GM12878 (cell line): ENCODE measurements at regions not wholly inside any gene's neighbourhood (a gene's known extent, or its start where the extent isn't known, plus 50 kb on each side); places are given as distances from the start of the nearest gene placed in this dataset.

Experiments used
- ATAC-seq: fragments of 200-7000 bp; cut with Tn5 transposase; 3 replicates; pipeline ENCODE4 v1.9.1; 2020; ENCODE audit warnings: mild to moderate bottlenecking, moderate library complexity
- BruUV-seq: library from RNA; stranded (reverse); fragments of 400-500 nt; replicated peaks from 2 replicates; lab custom pipeline; 2021; lab: Mats Ljungman, UMichigan
- CTCF ChIA-PET: fragments of 300-600 bp; sonication (Branson Sonifier 250); formaldehyde crosslinking; extraction: SDS; loops from one replicate; lab custom pipeline; 2021; ENCODE audit warnings: inconsistent platforms; lab: Yijun Ruan, JAX
- POLR2A ChIA-PET: fragments of 350-600 bp; formaldehyde crosslinking; extraction: SDS; loops from one replicate; lab custom pipeline; 2021; ENCODE audit warnings: inconsistent platforms; lab: Charles Lee
- RAD21 ChIA-PET: fragments of 300-600 bp; sonication (Branson Sonifier 250); formaldehyde crosslinking; loops from one replicate; lab custom pipeline; 2023; ENCODE audit warnings: antibody characterized with exemption; ENCODE audit not compliant: unreplicated experiment; lab: Charles Lee
- SMC1A ChIA-PET: fragments of 300-600 bp; sonication (Branson Sonifier 250); formaldehyde crosslinking; loops from one replicate; lab custom pipeline; 2023; ENCODE audit not compliant: unreplicated experiment, uncharacterized antibody; lab: Charles Lee
- DNase-seq: peaks from one replicate; pipeline ENCODE4 v3.0.0-alpha.2; 2011; ENCODE audit warnings: low read depth, low spot score
- FAIRE-seq: peaks from 3 replicates; lab custom pipeline; 2011; peaks lifted over from hg19 to GRCh38; lab: Jason Lieb, UNC
- H2AFZ ChIP-seq: 2 replicates; pipeline ENCODE4 v1.6.0; 2011; ENCODE audit warnings: low read depth, low read length, control low read depth; ENCODE audit not compliant: control insufficient read depth
- H3K27ac ChIP-seq: 2 replicates; pipeline ENCODE4 v1.5.1; 2011; ENCODE audit warnings: control low read depth; ENCODE audit not compliant: control insufficient read depth, insufficient read depth
- H3K27me3 ChIP-seq, 2 experiments: replicated peaks in 1 of 2; 2 replicates each; pipeline versions ENCODE4 v1.6.0 to v1.6.1; 2011; ENCODE audit warnings: low read length in 1 of 2; ENCODE audit not compliant: control insufficient read depth in 2 of 2, insufficient read depth in 2 of 2
- H3K36me3 ChIP-seq, 2 experiments: 2 replicates each; pipeline ENCODE4 v1.5.1; 2011; ENCODE audit warnings: low read length in 1 of 2; ENCODE audit not compliant: control insufficient read depth in 2 of 2, insufficient read depth in 2 of 2
- H3K4me1 ChIP-seq: 2 replicates; pipeline ENCODE4 v1.6.1; 2011; ENCODE audit warnings: mild to moderate bottlenecking, low read length, moderate library complexity, mixed read lengths; ENCODE audit not compliant: control insufficient read depth, insufficient read depth
- H3K4me2 ChIP-seq: 2 replicates; pipeline ENCODE4 v1.6.0; 2011; ENCODE audit warnings: control low read depth; ENCODE audit not compliant: control insufficient read depth, insufficient read depth
- H3K4me3 ChIP-seq: fragments of 200-600 bp; sonication (generic); 2 replicates; pipeline ENCODE4 v1.5.1; 2016
- H3K79me2 ChIP-seq: 2 replicates; pipeline ENCODE4 v1.6.0; 2011; ENCODE audit warnings: low read length; ENCODE audit not compliant: control insufficient read depth, insufficient read depth
- H3K9ac ChIP-seq: 2 replicates; pipeline ENCODE4 v1.8.0; 2011; ENCODE audit warnings: low read length, control low read depth, mixed read lengths; ENCODE audit not compliant: control insufficient read depth, insufficient read depth
- H3K9me3 ChIP-seq: replicated peaks from 3 replicates; pipeline ENCODE4 v1.5.1; 2011; ENCODE audit warnings: mild to moderate bottlenecking, low read length; ENCODE audit not compliant: control insufficient read depth, insufficient read depth
- H4K20me1 ChIP-seq: 2 replicates; pipeline ENCODE4 v1.6.0; 2011; ENCODE audit not compliant: control insufficient read depth, insufficient read depth
- BMI1 ChIP-seq: fragments of 450-650 bp; IDR thresholded peaks from 2 replicates; pipeline ENCODE4 v1.6.1; 2016; ENCODE audit warnings: mild to moderate bottlenecking, moderate library complexity, borderline replicate concordance
- CBFB ChIP-seq: IDR thresholded peaks from 2 replicates; pipeline ENCODE4 v1.6.1; 2016; ENCODE audit warnings: antibody characterized with exemption, low read depth
- CHD1 ChIP-seq: IDR thresholded peaks from 2 replicates; pipeline ENCODE4 v1.6.1; 2012; ENCODE audit warnings: low read depth, low read length, improper control_type of control experiment
- CREM ChIP-seq: IDR thresholded peaks from 2 replicates; pipeline ENCODE4 v1.6.1; 2014; ENCODE audit warnings: antibody characterized with exemption, low read depth
- GABPA ChIP-seq: IDR thresholded peaks from 2 replicates; pipeline ENCODE4 v1.6.1; 2014; ENCODE audit warnings: antibody characterized with exemption, low read depth, mild to moderate bottlenecking, inconsistent platforms
- HDAC6 ChIP-seq: fragments of 200-600 bp; sonication (generic); IDR thresholded peaks from one replicate; pipeline ENCODE4 v1.8.0; 2017; ENCODE audit warnings: antibody characterized with exemption; ENCODE audit not compliant: unreplicated experiment
- KDM1A ChIP-seq: fragments of 200-600 bp; sonication (generic); IDR thresholded peaks from 2 replicates; pipeline ENCODE4 v1.6.1; 2016; ENCODE audit warnings: borderline replicate concordance
- MXI1 ChIP-seq: fragments of 150-350 bp; IDR thresholded peaks from 2 replicates; pipeline ENCODE4 v1.6.1; 2011; ENCODE audit warnings: low read depth, mild to moderate bottlenecking, inconsistent platforms, low read length, improper control_type of control experiment
- NBN ChIP-seq: fragments of 450-650 bp; IDR thresholded peaks from 2 replicates; pipeline ENCODE4 v1.6.1; 2016
- NKRF ChIP-seq: fragments of 450-650 bp; conservative IDR thresholded peaks from 2 replicates; pipeline ENCODE4 v1.6.1; 2017; ENCODE audit warnings: mild to moderate bottlenecking, moderate library complexity
- RELA ChIP-seq: fragments of 450-650 bp; IDR thresholded peaks from 2 replicates; pipeline ENCODE4 v1.8.0; 2014; ENCODE audit warnings: borderline replicate concordance; ENCODE audit not compliant: partially characterized antibody
- RFX5 ChIP-seq: IDR thresholded peaks from 2 replicates; pipeline ENCODE4 v1.6.1; 2011; ENCODE audit warnings: low read depth, low read length, improper control_type of control experiment
- RUNX3 ChIP-seq: IDR thresholded peaks from 2 replicates; pipeline ENCODE4 v1.6.1; 2012; ENCODE audit warnings: low read length, inconsistent platforms
- TARDBP ChIP-seq: IDR thresholded peaks from 2 replicates; pipeline ENCODE4 v1.6.1; 2016; ENCODE audit warnings: borderline replicate concordance
- TCF3 ChIP-seq: IDR thresholded peaks from 2 replicates; pipeline ENCODE4 v1.6.1; 2012; ENCODE audit warnings: low read depth, mild to moderate bottlenecking, low read length, borderline replicate concordance; ENCODE audit not compliant: insufficient read depth
- WRNIP1 ChIP-seq: IDR thresholded peaks from 2 replicates; pipeline ENCODE4 v1.6.1; 2011; ENCODE audit warnings: low read depth, low read length, improper control_type of control experiment, borderline replicate concordance
- YBX1 ChIP-seq: fragments of 450-650 bp; IDR thresholded peaks from 2 replicates; pipeline ENCODE4 v1.6.1; 2016; ENCODE audit warnings: antibody characterized with exemption
- WGBS: methylation state at CpG from one replicate; pipeline ENCODE4 v1.1.6; 2016; ENCODE audit warnings: low lambda C conversion rate; ENCODE audit not compliant: insufficient replicate concordance, insufficient coverage; ENCODE audit errors: missing lambda C conversion rate; 5-methylcytosine and 5-hydroxymethylcytosine counted together
- in situ Hi-C: fragments of 300-500 bp; cut with MboI; formaldehyde crosslinking; loops from 9 replicates; pipeline ENCODE4 v1.14.3; 2018; ENCODE audit warnings: mixed read lengths
- intact Hi-C: fragments of 100-400 bp; cut with micrococcal nuclease; formaldehyde crosslinking; loops from one replicate; pipeline ENCODE4 v1.14.2; 2022; ENCODE audit not compliant: unreplicated experiment
- TF ChIP-seq, protein P1 (sequence below): fragments of 450-650 bp; IDR thresholded peaks from 2 replicates; pipeline ENCODE4 v1.6.1; 2017; ENCODE audit warnings: mild to moderate bottlenecking

GRCh38 chr13:86737334-86737932 is 933.7 kb upstream of the SLITRK5 start:
- Histone ChIP-seq H3K27me3 (no peaks in the 10 kb centered on the region), H3K9me3 (no peaks in the 10 kb centered on the region), H3K9ac (no peak overlapping the region), H3K4me1 (no peaks in the 10 kb centered on the region), H2AFZ (no peak overlapping the region), H3K4me2 (no peak overlapping the region), H4K20me1 (no peaks in the 10 kb centered on the region), H3K4me3 (no peak overlapping the region), H3K27ac (no peak overlapping the region), H3K79me2 (no peaks in the 10 kb centered on the region), H3K36me3 (no peaks in the 10 kb centered on the region)
- ATAC-seq (no peak), DNase-seq (no peak), FAIRE-seq (no peak)
- POLR2A ChIA-PET: no interaction called here
- 6% methylated on average over 1 of the region's 1 CpG for WGBS
- SMC1A ChIA-PET: no interaction called here
- CTCF ChIA-PET: no interaction called here
- TF ChIP-seq NBN (no peak), NKRF (no peak), RELA (no peak), RFX5 (no peak), KDM1A (no peak), MXI1 (no peak), HDAC6 (no peak), WRNIP1 (no peak), CBFB (no peak), CHD1 (no peak), GABPA (no peak), BMI1 (no peak), CREM (no peak), TARDBP (no peak), TCF3 (no peak), YBX1 (no peak), RUNX3 (no peak)
- TF ChIP-seq, protein P1, sequence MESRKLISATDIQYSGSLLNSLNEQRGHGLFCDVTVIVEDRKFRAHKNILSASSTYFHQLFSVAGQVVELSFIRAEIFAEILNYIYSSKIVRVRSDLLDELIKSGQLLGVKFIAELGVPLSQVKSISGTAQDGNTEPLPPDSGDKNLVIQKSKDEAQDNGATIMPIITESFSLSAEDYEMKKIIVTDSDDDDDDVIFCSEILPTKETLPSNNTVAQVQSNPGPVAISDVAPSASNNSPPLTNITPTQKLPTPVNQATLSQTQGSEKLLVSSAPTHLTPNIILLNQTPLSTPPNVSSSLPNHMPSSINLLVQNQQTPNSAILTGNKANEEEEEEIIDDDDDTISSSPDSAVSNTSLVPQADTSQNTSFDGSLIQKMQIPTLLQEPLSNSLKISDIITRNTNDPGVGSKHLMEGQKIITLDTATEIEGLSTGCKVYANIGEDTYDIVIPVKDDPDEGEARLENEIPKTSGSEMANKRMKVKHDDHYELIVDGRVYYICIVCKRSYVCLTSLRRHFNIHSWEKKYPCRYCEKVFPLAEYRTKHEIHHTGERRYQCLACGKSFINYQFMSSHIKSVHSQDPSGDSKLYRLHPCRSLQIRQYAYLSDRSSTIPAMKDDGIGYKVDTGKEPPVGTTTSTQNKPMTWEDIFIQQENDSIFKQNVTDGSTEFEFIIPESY: no peak
- RAD21 ChIA-PET: no interaction called here
- intact Hi-C loops (no loop called here), in situ Hi-C loops (no loop called here)
- BruUV-seq: no TSS peak
